GM12865 (cell line): ENCODE measurements at regions not wholly inside any gene's neighbourhood (a gene's known extent, or its start where the extent isn't known, plus 50 kb on each side); places are given as distances from the start of the nearest gene placed in this dataset.

Experiments used
- DNase-seq: peaks from one replicate; pipeline ENCODE4 v3.0.0; 2010; ENCODE audit warnings: low read depth
- H3K4me3 ChIP-seq: 2 replicates; pipeline ENCODE4 v1.5.1; 2011; ENCODE audit warnings: mild to moderate bottlenecking, low read depth, low read length, control low read depth
- CTCF ChIP-seq: IDR thresholded peaks from 2 replicates; pipeline ENCODE4 v1.5.1; 2011; ENCODE audit warnings: low read length, control low read depth, low read depth, inconsistent platforms; ENCODE audit not compliant: insufficient read depth; ENCODE audit errors: missing control alignments

- DNase-seq: no peak
- no peak for TF ChIP-seq CTCF
- no peak overlapping the region for H3K4me3 ChIP-seq
Observed at GRCh38 chr10:2852574-2853323, 214.6 kb upstream of the PFKP start.

GRCh38 chr10:2851566-2851965 lies 215.8 kb upstream of the PFKP start:
- no peak for TF ChIP-seq CTCF
- no peak overlapping the region for H3K4me3 ChIP-seq
- DNase-seq: no peak

GRCh38 chr10:2850202-2850601 lies 217.1 kb upstream of the PFKP start:
- H3K4me3 ChIP-seq: no peak overlapping the region
- no peak for DNase-seq
- TF ChIP-seq CTCF: no peak

GRCh38 chr10:2844925-2845324 lies 222.4 kb upstream of the PFKP start:
- H3K4me3 ChIP-seq: no peak overlapping the region
- no peak for TF ChIP-seq CTCF
- no peak for DNase-seq

GRCh38 chr10:2839081-2839725 lies 228.1 kb upstream of the PFKP start:
- peak; percentile 26 for DNase-seq
- H3K4me3 ChIP-seq: no peak overlapping the region
- TF ChIP-seq CTCF: peak; percentile 53

GRCh38 chr10:2837674-2838073 lies 229.7 kb upstream of the PFKP start:
- H3K4me3 ChIP-seq: no peak overlapping the region
- no peak for TF ChIP-seq CTCF
- no peak for DNase-seq
